ENCODE measurements at regions not wholly inside any gene's neighbourhood (a gene's known extent, or its start where the extent isn't known, plus 50 kb on each side); places are given as distances from the start of the nearest gene placed in this dataset.

GRCh38 chr15:60095711-60096110 is 91.6 kb downstream of the FOXB1 start:
- no peak for DNase-seq (ENCODE audit: low spot score)

GRCh38 chr15:60096157-60096556 is 92.0 kb downstream of the FOXB1 start:
- no peak for DNase-seq (ENCODE audit: low spot score)

GRCh38 chr15:60101416-60101815 is 97.3 kb downstream of the FOXB1 start:
- no peak for DNase-seq (ENCODE audit: low spot score)

- DNase-seq (ENCODE audit: low spot score): no peak
Measured at GRCh38 chr15:60102748-60103147, 98.6 kb downstream of the FOXB1 start.

GRCh38 chr15:60110909-60111308 is 106.8 kb downstream of the FOXB1 start:
- no peak for DNase-seq (ENCODE audit: low spot score)

GRCh38 chr15:60115579-60116380 is 111.7 kb downstream of the FOXB1 start:
- no peak for DNase-seq (ENCODE audit: low spot score)

- DNase-seq (ENCODE audit: low spot score): no peak
Measured at GRCh38 chr15:60116456-60117089, 112.5 kb downstream of the FOXB1 start.

- no peak for DNase-seq (ENCODE audit: low spot score)
Measured at GRCh38 chr15:60118146-60118545, 114.0 kb downstream of the FOXB1 start.

GRCh38 chr15:60118626-60119025 is 114.5 kb downstream of the FOXB1 start:
- DNase-seq (ENCODE audit: low spot score): no peak

GRCh38 chr15:60119101-60119500 is 115.0 kb downstream of the FOXB1 start:
- DNase-seq (ENCODE audit: low spot score): no peak

- DNase-seq (ENCODE audit: low spot score): no peak
Measured at GRCh38 chr15:60120100-60120499, 116.0 kb downstream of the FOXB1 start.

- DNase-seq (ENCODE audit: low spot score): no peak
Measured at GRCh38 chr15:60121845-60122244, 117.7 kb downstream of the FOXB1 start.

GRCh38 chr15:60122691-60123090 is 118.6 kb downstream of the FOXB1 start:
- no peak for DNase-seq (ENCODE audit: low spot score)

GRCh38 chr15:60124460-60125070 is 120.5 kb downstream of the FOXB1 start:
- no peak for DNase-seq (ENCODE audit: low spot score)

- no peak for DNase-seq (ENCODE audit: low spot score)
Measured at GRCh38 chr15:60125334-60125733, 121.2 kb downstream of the FOXB1 start.

GRCh38 chr15:60126200-60126599 is 122.1 kb downstream of the FOXB1 start:
- no peak for DNase-seq (ENCODE audit: low spot score)

- DNase-seq (ENCODE audit: low spot score): no peak
Measured at GRCh38 chr15:60126661-60127060, 122.5 kb downstream of the FOXB1 start.

- DNase-seq (ENCODE audit: low spot score): no peak
Measured at GRCh38 chr15:60128000-60128376, 123.9 kb downstream of the FOXB1 start.

- DNase-seq (ENCODE audit: low spot score): no peak
Measured at GRCh38 chr15:60128710-60129109, 124.6 kb downstream of the FOXB1 start.

- no peak for DNase-seq (ENCODE audit: low spot score)
Measured at GRCh38 chr15:60130398-60130797, 126.3 kb downstream of the FOXB1 start.

- DNase-seq (ENCODE audit: low spot score): no peak
Measured at GRCh38 chr15:60130821-60131220, 126.7 kb downstream of the FOXB1 start.

- DNase-seq (ENCODE audit: low spot score): no peak
Measured at GRCh38 chr15:60134609-60135008, 130.5 kb downstream of the FOXB1 start.

GRCh38 chr15:60135961-60136360 is 131.8 kb downstream of the FOXB1 start:
- DNase-seq (ENCODE audit: low spot score): no peak

Data from germinal center (tissue), 1 donor.